ENCODE measurements at regions not wholly inside any gene's neighbourhood (a gene's known extent, or its start where the extent isn't known, plus 50 kb on each side); places are given as distances from the start of the nearest gene placed in this dataset.

GRCh38 chr20:40610730-40611129, 78.3 kb downstream of the MAFB start (continued):
- no peak for TF ChIP-seq CHD7 (IDR thresholded peaks at IDR 0.05; ENCODE audit: insufficient replicate concordance, low read length)
- TF ChIP-seq ATF2 (IDR thresholded peaks at IDR 0.05; ENCODE audit: low read length): no peak
- no peak for TF ChIP-seq MAFK (IDR thresholded peaks at IDR 0.05; ENCODE audit: low read depth, low read length)
